Suprapubic skin (tissue), 4 donors: ENCODE measurements at regions not wholly inside any gene's neighbourhood (a gene's known extent, or its start where the extent isn't known, plus 50 kb on each side); places are given as distances from the start of the nearest gene placed in this dataset.

Experiments used
- DNase-seq, 2 donors: peaks; one replicate each; pipeline ENCODE4 v3.0.0-alpha.2; 2019; ENCODE audit warnings: low spot score in 2 of 2
- H3K27ac ChIP-seq: fragments of 200-600 bp; sonication (generic); one replicate; pipeline ENCODE4 v1.5.1; 2019
- H3K27me3 ChIP-seq: fragments of 200-600 bp; sonication (generic); one replicate; pipeline ENCODE4 v1.5.1; 2019
- H3K36me3 ChIP-seq: fragments of 200-600 bp; sonication (generic); one replicate; pipeline ENCODE4 v1.5.1; 2019
- H3K4me1 ChIP-seq: fragments of 200-600 bp; sonication (generic); one replicate; pipeline ENCODE4 v1.5.1; 2019
- H3K4me3 ChIP-seq: fragments of 200-600 bp; sonication (generic); one replicate; pipeline ENCODE4 v1.5.1; 2019; ENCODE audit warnings: mild to moderate bottlenecking
- H3K9me3 ChIP-seq: fragments of 200-600 bp; sonication (generic); one replicate; pipeline ENCODE4 v1.5.1; 2019
- EP300 ChIP-seq: sonication (generic); formaldehyde crosslinking; IDR thresholded peaks from one replicate; pipeline ENCODE4 v1.6.1; 2017; ENCODE audit warnings: antibody characterized with exemption
- POLR2A ChIP-seq, 2 donors: fragments of 450-650 bp; IDR thresholded peaks; one replicate each; pipeline ENCODE4 v1.6.1; 2017; ENCODE audit warnings: antibody characterized with exemption in 2 of 2, mild to moderate bottlenecking in 2 of 2, moderate library complexity in 2 of 2
- POLR2AphosphoS5 ChIP-seq, 3 donors: sonication (generic); formaldehyde crosslinking; IDR thresholded peaks; one replicate each; pipeline ENCODE4 v1.6.1; 2017; ENCODE audit warnings: antibody characterized with exemption in 3 of 3
- WGBS: methylation state at CpG from one replicate; pipeline ENCODE4 v1.1.5; 2018; 5-methylcytosine and 5-hydroxymethylcytosine counted together
- TF ChIP-seq, protein P1 (sequence below), 2 donors: fragments of 200-600 bp in 1 of 2; fragments of 450-650 bp in 1 of 2; sonication (generic) in 1 of 2; IDR thresholded peaks; one replicate each; pipeline ENCODE4 v1.5.1; 2016 to 2019; ENCODE audit warnings: antibody characterized with exemption in 2 of 2, mild to moderate bottlenecking in 1 of 2, moderate library complexity in 1 of 2

DNA sequence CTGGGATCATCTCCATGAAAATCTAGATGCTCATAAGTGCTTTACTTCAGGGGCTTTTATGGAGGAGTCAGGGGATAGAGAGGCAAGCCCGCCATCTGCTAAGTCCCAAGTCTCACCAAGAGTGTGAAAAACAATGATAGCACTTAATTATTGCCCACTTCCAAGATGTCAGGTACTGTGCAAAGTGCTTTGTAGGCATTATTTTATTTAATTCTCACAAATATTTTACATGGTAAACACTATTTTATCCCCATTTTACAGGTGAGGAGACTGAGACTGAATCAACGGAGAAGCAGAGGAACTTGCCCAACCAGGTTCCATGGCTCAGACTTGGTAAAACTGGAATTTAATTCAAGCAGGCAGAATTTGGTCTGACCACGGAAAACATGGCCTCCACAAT is 147.5 kb downstream of the ACKR3 start:
- TF ChIP-seq EP300 = no peak
- TF ChIP-seq POLR2AphosphoS5 (IDR thresholded peaks at IDR 0.05) = no peak
- TF ChIP-seq, protein P1, sequence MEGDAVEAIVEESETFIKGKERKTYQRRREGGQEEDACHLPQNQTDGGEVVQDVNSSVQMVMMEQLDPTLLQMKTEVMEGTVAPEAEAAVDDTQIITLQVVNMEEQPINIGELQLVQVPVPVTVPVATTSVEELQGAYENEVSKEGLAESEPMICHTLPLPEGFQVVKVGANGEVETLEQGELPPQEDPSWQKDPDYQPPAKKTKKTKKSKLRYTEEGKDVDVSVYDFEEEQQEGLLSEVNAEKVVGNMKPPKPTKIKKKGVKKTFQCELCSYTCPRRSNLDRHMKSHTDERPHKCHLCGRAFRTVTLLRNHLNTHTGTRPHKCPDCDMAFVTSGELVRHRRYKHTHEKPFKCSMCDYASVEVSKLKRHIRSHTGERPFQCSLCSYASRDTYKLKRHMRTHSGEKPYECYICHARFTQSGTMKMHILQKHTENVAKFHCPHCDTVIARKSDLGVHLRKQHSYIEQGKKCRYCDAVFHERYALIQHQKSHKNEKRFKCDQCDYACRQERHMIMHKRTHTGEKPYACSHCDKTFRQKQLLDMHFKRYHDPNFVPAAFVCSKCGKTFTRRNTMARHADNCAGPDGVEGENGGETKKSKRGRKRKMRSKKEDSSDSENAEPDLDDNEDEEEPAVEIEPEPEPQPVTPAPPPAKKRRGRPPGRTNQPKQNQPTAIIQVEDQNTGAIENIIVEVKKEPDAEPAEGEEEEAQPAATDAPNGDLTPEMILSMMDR (IDR thresholded peaks at IDR 0.05) = no peak
- no peak for TF ChIP-seq POLR2A (IDR thresholded peaks at IDR 0.05)
- H3K4me3 ChIP-seq = no peak overlapping the region
- no peak overlapping the region for H3K27ac ChIP-seq
- DNase-seq = no peak
- H3K27me3 ChIP-seq = no peaks in the 10 kb centered on the region
- peaks cover 52% of the 10 kb centered on the region for H3K4me1 ChIP-seq
- 79% methylated on average over 3 of the region's 3 CpGs for WGBS
- H3K36me3 ChIP-seq = no peaks in the 10 kb centered on the region
- H3K9me3 ChIP-seq = no peaks in the 10 kb centered on the region

DNA sequence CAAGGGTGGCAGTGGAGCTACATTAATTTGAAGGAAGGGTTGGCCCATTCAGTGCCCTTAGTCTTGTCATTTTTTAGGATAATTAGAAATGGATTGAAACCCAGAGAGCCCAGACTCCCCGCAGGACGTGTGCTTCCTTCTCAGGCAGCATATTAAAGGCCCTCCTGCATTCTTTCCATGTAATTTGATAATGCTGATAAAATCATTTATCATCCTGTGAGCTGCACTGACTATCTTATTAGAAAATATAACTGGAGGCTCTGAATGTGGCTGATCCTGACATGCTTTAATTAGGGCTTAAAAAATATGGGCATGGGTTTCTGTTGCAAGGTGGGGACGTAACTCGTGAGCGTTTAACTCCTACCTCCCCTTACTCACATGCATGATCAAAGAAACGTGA is 148.1 kb downstream of the ACKR3 start:
- H3K4me1 ChIP-seq = peaks cover 47% of the 10 kb centered on the region
- no peak for TF ChIP-seq EP300
- TF ChIP-seq, protein P1 (IDR thresholded peaks at IDR 0.05) = no peak
- 54% methylated on average over 6 of the region's 6 CpGs for WGBS

DNA sequence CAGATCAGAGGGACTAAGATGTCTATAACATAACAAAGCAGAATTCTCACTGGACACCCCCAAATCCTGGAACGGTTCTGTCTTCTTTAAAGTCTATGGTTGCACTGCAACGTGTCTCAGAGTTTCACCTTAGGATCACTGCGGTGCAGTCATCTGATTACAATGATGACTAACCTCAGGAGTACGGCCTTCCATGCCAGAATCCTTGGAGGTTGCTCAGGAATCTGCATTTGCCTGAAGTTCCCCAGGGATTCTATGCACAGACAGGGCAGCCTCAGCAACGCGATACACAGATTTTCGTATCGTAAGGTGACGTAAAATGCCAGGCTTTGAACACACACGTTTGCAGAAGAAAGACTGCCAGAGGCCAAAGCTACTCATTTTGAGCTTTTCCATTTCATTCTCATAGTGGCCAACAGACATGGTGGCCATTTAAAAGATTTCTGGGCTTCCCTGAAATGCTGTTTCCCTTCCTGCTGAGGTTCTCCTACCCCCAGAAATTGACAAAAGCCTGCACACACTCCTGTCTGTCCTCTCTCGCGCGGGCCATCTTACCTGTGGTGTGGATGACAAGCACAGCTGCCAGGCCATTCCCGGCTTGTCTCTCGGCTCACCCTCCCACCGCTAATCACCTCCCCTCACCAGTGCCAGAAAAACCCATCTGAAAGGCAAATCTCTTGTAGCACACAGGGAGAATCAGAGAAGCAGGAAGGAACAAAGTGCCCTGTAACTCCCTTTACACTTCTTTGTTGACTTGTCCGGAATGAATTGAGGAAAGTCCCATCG is 148.8 kb downstream of the ACKR3 start:
- H3K4me3 ChIP-seq = no peak overlapping the region
- DNase-seq = no peak
- H3K27me3 ChIP-seq = no peaks in the 10 kb centered on the region
- H3K9me3 ChIP-seq = no peaks in the 10 kb centered on the region
- H3K36me3 ChIP-seq = no peaks in the 10 kb centered on the region
- TF ChIP-seq, protein P1 (IDR thresholded peaks at IDR 0.05) = no peak
- TF ChIP-seq EP300 (no peak), POLR2AphosphoS5 (IDR thresholded peaks at IDR 0.05) (no peak), POLR2A (IDR thresholded peaks at IDR 0.05) (no peak)
- 72% methylated on average over 18 of the region's 18 CpGs for WGBS
- H3K27ac ChIP-seq = no peak overlapping the region
- H3K4me1 ChIP-seq = peaks cover 41% of the 10 kb centered on the region

More for the DNA sequence above, 148.1 kb downstream of the ACKR3 start:
- H3K27ac ChIP-seq = no peak overlapping the region
- no peak for DNase-seq
- H3K9me3 ChIP-seq = no peaks in the 10 kb centered on the region
- H3K27me3 ChIP-seq = no peaks in the 10 kb centered on the region
- H3K36me3 ChIP-seq = no peaks in the 10 kb centered on the region
- no peak overlapping the region for H3K4me3 ChIP-seq

DNA sequence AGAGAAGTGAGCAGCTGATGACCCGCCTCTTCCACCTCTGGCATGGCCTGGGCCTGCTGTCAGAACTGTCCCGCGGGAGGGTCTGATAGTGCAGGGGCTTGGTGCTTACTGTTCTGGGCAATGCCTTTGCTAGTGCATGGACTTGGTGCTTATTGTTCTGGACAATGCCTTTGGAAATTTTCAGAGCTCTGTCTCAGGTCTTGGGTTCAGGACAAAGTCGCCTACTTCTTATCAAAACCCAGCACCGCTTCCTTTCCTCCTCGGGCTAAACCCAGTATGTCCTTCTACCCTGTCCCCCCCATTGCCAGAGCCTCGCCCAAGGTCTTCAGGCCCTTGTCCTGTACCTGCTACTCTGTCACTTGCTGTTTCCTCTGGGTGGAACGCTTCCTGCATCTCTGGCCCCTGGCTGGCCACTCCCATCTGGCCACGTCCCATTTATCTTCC is 149.6 kb downstream of the ACKR3 start:
- Histone ChIP-seq H3K27me3 (no peaks in the 10 kb centered on the region), H3K4me1 (peaks cover 36% of the 10 kb centered on the region), H3K36me3 (no peaks in the 10 kb centered on the region), H3K9me3 (no peaks in the 10 kb centered on the region), H3K4me3 (no peak overlapping the region), H3K27ac (no peak overlapping the region)
- TF ChIP-seq, protein P1 (IDR thresholded peaks at IDR 0.05) = no peak
- TF ChIP-seq EP300 (no peak), POLR2AphosphoS5 (IDR thresholded peaks at IDR 0.05) (no peak), POLR2A (IDR thresholded peaks at IDR 0.05) (no peak)
- 80% methylated on average over 9 of the region's 9 CpGs for WGBS
- DNase-seq = no peak

DNA sequence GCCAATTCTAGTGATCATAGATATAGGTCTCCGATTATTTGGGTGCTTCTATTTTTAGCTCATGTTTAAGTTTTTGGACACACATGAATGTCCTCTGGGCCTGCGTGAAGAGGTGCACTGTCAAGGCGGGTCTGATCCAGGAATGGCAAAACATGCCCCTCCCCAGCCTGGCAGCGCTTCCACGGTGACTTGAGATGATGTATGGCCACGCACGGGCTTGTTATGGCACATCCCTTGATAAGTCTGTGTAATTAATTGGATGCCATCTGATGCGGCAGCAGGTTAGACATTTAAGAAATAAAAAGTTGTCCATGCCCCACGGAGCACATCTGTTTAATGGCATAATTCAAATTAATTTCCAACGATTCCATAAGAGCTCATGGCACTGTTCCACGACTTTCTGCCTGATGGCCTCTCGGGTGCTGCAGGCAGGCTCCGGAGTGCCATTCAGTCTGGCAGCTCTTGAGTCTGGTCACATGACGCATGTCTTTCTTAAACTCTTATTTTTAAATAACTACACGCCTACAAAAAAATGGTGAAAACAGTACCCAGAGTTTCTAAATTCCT is 151.4 kb downstream of the ACKR3 start:
- Histone ChIP-seq H3K4me1 (peaks cover 23% of the 10 kb centered on the region), H3K9me3 (no peaks in the 10 kb centered on the region), H3K27ac (no peak overlapping the region), H3K27me3 (no peaks in the 10 kb centered on the region), H3K36me3 (no peaks in the 10 kb centered on the region), H3K4me3 (no peak overlapping the region)
- no peak for TF ChIP-seq EP300
- TF ChIP-seq, protein P1 (IDR thresholded peaks at IDR 0.05) = no peak
- no peak for TF ChIP-seq POLR2A (IDR thresholded peaks at IDR 0.05)
- TF ChIP-seq POLR2AphosphoS5 (IDR thresholded peaks at IDR 0.05) = peak in 1 of 3 donors; percentile 51
- WGBS = 46% methylated on average over 15 of the region's 15 CpGs
- DNase-seq = no peak
